Fibroblast of gingiva (primary cell): ENCODE measurements at regions not wholly inside any gene's neighbourhood (a gene's known extent, or its start where the extent isn't known, plus 50 kb on each side); places are given as distances from the start of the nearest gene placed in this dataset.
"Not testable (repeated sequence)": the region's sequence is repeated elsewhere in the genome, so short reads cannot be mapped to it uniquely, and the experiment has no call there.

Source experiments
- DNase-seq: peaks from one replicate; pipeline ENCODE4 v3.0.0-alpha.2; 2011; ENCODE audit warnings: low read depth

DNA sequence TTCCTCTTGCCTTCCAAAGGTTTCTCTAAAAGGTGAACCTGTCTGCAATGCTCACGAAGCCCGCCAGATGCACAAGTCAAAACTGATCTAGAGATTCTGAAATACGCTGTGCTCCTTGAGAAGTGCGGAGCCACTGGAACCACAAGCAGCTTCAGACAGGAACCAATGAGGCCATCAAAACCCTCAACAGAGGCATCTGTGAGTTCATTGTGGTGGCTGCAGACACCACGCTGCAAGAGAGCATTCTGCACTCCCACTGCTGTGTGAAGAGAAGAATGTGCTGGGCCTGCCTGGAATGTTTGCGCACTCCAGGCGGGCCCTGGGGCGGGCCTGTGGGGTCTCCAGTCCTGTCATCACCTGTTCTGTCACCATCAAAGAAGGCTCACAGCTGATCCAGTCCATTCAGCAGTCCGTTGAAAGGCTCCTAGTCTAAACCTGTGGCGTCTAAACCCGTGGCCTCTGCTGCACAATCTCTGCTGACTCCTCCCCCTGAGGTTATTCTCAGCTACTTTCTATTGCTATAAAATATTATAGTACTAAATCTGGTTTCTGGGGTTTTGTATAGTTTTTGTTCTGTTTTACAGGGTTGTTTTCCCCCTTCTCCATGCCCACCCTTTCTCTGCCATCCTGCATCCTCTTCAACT lies 187.4 kb downstream of the FAM72C start:
- DNase-seq = not testable (repeated sequence)

DNA sequence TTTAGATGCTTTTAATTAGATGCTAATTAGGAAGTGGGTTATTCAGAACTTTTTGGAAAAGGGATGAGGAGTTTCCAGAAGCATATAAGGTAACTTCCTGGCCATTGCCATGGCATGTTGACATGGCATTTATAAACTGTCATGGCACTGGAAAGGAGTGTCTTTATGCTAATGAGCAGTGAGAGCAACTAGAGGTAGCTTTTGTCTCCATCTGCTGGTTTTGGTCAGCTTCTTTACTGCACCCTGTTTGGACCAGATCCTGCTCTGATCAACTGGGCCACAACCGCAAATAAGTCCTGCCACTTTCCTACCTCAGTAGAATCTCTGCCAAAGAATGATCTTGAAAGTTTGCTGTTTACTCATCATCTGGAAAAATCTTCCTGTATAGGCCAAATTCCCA lies 193.6 kb downstream of the FAM72C start:
- not testable (repeated sequence) for DNase-seq

DNA sequence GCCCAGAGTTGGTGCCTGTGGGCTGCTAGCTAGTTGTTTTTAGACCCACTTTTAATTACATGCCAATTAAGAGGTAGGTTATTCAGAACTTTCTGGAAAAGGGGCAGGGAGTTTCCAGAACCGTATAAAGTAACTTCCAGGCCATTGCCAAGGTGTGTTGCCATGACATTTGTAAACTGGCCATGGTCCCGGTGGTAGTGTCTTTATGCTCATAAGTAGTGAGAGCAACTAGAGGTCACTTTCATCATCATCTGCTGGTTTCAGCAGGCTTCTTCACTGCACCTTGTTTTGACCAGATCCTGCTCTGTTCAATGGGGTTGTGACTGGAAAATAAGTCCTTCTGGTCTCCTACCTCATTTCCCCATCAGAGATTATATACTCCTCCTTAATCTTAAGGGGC lies 207.0 kb downstream of the FAM72C start:
- DNase-seq = not testable (repeated sequence)

DNA sequence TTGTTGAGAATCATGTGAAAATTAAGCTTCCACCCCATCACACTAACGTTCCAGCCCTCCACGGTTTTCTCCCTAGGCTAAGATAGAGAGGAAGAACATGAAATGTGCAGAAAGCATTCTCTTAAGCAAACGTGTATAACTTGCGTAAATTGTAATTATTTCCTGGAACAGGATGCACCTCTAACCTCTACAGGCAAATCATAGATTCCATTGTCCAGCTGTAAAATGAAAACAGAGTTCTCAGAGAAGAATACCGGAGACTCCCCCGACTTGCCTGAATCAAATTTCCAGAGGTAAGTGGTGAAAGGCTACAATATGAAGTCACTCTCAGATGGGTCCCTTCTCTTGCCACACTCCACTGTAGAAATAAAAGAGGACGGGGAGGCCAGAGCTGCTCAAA lies 211.4 kb downstream of the FAM72C start:
- DNase-seq = not testable (repeated sequence)

DNA sequence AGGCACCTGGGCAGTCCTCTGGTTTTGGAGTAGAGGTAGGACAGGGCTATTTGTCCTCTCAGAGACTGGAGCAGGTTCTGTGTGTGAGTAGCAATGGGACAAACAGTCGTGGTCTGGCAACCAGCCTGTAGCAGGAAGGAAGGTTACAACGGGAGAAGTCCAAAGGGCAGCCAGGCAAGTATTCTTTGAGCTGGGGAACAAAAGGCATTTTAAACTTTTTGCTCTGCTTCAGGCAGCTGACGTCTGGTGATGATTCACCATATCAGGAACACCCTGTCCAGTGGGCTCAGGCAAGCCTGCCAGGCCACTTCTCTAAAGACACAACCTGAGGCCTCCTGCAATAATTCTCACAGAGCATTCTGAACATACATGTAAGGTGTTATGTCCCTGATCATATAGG lies 215.8 kb downstream of the FAM72C start:
- not testable (repeated sequence) for DNase-seq

DNA sequence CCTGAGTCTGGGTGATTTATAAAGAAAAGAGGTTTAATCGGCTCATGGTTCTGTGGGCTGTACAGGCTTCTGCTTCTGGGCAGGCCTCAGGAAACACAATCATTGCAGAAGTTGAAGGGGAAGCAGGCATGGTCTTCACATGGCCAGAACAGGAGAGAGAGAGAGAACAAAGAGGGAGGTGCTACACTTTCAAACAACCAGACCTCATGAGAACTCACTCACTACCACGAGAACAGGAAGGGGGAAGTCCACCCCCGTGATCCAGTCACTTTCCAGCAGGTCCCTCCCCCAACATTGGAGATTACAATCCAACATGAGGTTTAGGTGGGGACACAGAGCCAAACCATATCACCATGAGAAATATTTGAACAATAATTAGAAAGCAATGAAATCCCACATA lies 222.9 kb downstream of the FAM72C start:
- DNase-seq = no peak

DNA sequence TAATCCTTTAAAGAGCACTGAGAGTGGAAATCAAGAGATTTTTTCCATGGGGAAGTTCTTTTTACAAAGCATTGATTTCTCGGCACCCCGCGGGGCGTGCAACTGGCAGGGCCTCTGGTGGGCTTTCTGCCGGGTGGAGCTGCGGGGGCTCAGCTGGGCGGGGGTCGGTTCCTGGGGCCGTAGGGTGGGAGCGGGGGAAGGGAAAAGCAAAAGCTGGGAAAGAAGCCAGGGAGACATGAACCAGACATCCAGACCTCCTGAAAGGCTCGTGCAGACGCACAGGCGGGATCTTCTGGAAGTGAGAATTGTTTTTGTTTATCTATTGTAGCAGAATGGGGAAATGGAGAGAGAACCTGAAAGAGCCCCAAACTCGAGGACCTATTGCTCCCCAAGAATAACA lies 235.2 kb downstream of the FAM72C start:
- no peak for DNase-seq

DNA sequence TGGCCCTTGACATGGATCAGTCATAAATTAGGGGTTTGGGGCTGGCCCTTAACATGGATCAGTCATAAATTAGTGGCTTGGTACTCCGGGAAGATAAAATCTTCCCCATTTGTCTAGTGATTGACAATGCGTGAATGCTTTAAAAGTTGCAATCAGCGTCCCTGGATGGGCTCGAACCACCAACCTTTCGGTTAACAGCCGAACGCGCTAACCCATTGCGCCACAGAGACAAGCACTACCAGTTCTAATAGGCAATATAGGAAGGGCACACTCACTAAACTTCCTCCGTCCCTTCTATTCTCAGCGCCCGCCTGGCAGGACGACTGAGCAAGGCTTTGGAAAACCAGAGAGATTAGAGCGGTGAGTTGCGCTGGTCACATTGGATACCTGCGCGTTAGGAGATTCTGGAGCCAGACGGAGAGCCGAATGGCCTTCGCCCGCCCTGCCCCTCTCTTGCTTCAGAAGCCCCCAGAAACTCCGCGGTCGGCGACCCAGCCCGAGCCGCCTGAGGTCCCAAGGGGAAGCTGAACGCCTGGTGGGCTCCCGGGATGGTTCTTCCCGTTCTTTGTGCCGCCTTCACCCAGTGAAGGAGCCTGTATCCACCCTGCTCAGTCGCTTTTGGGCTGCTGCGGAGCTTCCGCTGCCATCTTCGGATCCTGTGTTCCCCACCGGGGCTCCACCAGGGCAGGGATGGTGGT lies 235.9 kb downstream of the FAM72C start:
- no peak for DNase-seq

DNA sequence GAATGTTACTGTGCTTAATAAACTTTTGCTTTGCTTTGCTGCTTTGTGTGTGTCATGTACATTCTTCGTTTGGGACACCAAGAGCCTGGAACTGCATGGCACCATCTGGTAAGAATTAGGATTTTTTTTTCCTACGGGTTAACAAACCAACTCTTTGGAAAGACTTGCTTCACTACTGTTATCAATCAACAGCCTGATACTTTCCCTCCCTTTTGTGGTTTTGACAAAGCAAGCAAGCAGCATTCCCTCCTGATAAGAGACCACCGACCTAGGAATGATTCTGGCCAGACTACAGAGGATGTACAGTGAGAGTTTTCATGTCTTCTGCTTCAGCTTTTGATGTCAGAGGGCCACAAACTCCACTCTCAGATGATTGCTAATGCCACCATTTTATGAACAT lies 237.5 kb downstream of the FAM72C start:
- DNase-seq = not testable (repeated sequence)

DNA sequence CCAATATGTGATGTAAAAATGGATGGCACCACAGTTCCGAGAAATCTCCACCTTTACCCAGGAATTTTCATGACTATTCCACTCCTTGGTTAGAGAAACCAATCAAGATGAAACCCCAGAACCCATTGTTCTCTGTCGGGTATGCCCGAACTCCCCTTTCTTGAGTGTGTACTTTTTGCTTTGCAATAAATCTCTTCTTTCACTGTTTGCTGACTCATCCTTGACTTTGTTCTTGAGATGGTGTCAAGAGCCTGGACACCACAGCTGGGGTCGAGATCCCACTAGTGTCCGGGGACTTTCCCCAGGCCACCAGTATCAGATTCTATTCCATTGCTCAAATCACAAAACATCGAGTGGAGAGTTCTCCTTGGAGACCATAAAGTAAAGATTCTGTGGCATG lies 240.9 kb downstream of the FAM72C start:
- DNase-seq = not testable (repeated sequence)

DNA sequence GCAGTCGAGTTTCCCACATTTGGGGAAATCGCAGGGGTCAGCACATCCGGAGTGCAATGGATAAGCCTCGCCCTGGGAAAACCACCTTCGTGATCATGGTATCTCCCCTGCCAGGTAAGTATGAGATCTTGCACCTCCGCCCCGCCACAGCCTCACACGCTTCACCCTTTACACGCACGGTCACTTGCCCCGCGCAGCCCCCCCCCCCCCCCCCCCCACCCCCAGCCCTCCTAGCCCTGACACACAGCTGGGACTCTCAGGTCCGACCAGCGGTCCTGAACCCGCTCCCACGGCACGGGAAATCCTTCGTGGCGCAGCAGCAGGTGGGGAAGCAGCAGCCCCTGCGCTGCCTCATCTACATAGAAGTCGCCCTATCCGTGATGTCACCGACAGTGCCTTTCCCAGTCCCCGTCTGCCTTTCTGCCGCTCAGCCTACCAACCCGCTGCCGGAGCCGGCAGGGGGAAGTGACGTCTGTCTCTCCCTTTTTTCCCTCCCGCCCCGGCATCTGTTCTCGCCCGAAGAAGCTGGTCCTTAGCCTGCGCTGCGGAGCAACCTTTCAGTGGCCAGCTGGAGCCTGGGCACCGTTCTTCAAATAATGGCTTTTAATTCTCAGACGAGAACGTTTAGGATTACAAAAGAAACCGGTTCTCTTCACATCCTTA lies 242.2 kb downstream of the FAM72C start:
- not testable (repeated sequence) for DNase-seq

DNA sequence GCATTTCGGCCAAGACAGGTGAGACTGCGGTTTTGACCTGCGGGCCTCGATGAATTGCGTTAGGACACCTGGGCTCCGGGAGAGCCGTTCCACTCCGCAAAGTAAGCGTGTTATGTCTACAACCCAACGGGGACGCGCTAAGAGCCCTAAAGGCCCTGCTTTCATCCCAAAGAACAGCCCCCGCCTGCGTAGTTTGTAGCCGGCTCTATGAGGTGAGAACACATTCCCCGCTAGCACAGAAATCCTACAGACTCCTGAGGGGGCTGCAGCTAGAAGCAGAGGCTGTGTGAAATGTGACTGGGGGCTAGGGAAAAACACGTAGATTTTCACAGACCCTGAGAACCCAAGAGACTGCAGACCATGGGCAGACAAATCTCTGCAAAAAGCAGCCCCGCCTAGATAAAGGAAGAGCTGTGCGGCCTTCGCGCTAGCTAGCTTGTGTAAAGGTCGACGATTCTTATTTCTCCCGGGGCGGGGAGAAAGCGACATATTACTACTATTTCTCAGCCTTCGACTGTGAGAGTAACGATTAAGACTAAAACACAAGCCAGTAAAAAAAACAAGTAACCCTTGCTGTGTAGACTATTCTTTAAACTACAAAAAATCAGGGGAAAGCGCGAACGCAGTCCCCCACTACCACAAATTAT lies 242.9 kb downstream of the FAM72C start:
- not testable (repeated sequence) for DNase-seq

DNA sequence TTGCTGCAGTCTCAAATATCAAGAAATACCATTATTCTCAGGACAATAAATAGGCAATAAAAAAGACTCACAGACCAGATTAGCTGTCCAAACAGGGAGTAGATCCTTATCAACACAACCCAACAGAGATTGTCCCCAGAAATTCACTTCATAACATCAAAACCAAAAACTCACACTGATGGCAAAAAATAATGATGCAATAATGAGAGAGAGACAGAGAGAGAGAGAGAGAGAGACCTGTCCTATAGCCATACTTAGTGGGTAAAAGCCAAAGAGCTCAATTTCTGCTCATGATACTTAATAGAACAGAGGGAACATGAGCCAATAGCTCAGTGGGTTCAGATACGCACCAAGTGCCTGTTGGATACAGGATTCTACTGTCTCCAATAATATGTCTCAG lies 244.5 kb downstream of the FAM72C start:
- no peak for DNase-seq

DNA sequence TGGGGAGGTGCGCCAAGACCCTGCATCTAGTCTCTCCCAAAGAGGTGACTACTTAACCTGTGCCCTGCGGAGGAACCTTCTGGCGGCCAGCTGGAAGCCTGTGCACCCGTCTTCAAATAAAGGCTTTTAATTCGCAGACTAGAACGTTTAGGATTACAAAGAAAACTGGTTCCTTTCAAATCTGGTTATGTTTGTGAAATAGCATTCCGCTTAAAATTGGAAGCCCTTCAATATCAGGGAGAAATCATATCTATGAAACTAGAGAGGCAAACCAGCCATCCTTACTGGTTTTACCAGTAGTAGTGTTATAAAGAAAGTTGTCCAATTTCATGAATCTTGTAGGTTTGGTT lies 250.8 kb downstream of the FAM72C start:
- DNase-seq = no peak

DNA sequence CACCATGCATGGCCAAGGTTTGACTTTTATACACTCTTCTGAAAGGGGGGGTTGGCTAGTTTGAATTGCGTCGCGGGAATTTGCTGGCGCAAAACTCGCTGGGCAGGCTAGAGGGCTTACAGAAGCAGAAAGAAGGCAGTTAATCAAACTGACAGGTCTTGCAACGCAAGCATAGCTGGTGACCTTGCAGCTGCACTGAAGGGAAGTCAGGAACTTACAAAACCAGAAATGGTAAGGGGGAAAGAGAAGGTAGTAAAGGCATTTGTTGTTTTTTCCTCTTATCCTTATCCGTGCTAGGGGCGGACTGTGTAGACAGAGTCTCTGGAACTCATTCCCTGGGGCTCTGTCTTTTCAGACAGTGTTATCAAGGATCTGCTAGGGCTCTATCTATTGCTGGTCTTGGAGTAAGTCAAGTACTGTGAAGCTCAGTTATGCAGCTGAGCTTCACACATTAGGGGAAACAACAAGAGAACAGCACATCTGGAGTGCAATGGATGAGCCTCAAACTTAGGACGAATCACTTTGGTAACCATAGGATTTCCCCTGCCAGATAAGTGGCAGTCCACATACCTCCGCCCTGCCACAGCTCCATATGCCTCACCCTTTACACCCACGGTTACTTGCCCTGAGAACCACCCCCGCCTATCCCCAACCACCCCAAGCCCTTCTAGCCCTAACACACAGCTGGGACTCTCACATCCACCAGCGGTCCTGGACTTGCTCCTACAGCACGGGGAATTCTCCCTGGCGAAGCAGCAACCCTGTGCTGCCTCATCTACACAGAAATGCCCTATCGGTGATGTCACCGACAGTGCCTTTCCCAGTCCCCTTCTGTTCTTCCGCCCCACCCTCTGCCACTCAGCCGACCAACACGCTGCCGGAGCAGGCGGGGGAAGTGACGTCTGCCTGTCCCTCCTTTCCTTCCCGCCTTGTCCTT lies 251.4 kb downstream of the FAM72C start:
- no peak for DNase-seq

DNA sequence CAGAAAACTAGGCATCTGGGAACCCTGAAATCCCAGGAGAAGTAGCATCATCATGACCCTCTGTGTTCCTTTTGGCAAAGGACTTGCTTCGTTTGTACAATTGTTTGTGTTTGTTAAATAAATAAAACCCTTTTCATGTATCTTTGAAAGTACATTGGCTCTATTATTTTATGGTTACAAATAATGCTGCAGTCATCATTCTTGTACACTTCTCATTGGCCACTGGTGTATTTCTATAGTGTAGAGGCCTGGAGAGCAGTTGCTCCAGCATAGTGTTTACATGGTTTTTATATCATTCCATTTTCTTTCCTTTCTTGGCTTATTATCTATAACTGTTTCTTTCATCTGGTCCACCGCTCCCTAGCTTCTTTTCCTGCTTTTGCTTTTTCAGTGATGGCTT lies 253.3 kb downstream of the FAM72C start:
- no peak for DNase-seq

DNA sequence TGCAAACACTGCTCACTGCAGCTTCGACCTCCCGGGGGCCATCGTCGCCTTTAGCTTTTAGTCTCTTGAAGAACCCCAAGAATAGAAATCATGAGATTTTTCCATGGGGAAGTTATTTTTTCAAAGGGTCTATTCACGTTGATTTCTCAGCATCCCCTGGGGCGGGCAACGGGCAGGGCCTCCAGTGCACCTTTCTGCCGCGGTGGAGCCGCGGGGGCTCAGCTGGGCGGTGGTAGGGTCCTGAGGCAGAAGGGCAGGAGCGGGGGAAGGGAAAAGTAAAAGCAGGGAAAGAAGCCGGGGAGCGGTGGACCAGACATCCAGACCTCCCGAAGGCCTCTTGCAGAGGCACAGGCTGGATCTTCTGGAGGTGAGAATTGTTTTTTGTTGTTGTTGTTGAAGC lies 253.8 kb downstream of the FAM72C start:
- DNase-seq = no peak

DNA sequence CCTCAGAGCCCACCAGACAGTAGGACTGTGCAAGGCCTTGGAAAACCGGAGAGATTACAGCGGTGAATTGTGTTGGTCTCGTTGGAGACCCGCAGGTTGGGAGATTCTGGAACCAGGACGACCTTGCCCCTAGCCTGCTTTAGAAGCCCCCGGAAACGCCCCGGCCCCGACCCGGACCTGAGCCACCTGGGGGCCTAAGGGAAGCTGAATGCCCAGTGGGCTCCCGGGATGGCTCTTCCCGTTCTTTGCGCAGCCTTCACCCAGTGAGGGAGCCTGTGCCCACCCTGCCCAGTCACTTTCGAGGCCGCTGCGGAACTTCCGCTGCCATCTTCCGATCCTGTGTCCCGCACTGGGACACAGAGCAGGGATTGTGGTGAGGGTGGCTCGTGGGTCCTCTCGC lies 254.4 kb downstream of the FAM72C start:
- DNase-seq = no peak

DNA sequence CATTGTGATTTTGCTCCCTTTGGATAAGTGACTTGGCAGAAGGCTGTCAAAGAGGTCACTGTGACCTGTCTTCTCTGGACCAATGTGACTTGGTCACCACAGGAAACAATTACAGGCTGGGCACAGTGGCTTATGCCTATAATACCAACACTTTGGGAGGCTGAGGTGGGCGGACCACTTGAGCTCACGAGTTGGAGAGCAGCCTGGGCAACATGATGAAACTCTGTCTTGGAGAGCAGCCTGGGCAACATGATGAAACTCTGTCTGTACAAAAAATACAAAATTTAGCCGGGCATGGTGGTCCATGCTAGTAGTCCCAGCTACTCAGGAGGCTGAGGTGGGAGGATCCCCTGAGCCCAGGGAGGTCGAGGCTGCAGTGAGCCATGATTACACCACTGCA lies 256.9 kb downstream of the FAM72C start:
- DNase-seq = not testable (repeated sequence)

DNA sequence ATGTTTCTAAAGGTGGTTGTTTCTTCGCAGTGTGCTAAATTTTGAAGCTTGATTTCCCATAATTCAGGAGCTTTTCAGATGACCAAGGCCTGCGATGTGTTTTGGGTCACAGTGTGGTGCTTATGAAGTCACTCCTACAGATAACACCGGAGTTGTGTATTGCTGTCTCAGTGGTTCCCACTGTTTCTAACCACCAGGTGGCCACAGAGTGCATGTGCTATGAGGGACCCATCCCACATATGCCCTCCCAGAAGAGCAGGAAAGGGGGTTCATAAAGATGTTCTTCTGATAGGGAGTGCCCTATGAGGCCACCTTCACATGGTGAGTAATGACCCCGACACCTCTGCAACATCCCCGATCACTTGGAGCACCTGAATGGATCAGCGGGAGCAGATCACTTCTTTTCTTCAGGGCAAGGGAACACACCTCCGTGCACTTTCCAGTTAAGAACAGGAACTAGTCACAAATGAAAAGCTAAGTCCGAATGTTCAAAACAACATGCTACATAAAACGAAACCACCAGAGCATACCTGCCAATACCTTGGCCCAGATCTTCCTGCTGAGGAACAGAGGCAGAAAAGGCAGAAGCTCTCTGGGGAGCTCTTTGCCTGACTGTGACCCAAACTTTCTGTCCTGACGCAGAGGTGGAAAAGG lies 262.1 kb downstream of the FAM72C start:
- not testable (repeated sequence) for DNase-seq

DNA sequence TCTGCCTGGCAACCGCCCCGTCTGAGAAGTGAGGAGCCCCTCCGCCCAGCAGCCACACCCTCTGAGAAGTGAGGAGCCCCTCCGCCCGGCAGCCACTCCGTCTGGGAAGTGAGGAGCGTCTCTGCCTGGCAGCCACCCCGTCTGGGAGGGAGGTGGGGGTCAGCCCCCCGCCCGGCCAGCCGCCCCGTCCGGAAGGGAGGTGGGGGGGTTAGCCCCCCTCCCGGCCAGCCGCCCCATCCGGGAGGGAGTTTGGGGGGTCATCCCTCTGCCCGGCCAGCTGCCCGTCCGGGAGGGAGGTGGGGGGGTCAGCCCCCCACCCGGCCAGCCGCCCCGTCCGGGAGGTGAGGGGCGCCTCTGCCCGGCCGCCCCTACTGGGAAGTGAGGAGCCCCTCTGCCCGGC lies 269.0 kb downstream of the FAM72C start:
- not testable (repeated sequence) for DNase-seq
